ENCODE measurements at regions not wholly inside any gene's neighbourhood (a gene's known extent, or its start where the extent isn't known, plus 50 kb on each side); places are given as distances from the start of the nearest gene placed in this dataset.
"Not testable (repeated sequence)": the region's sequence is repeated elsewhere in the genome, so short reads cannot be mapped to it uniquely, and the experiment has no call there.

- TF ChIP-seq CTCF (conservative IDR thresholded peaks at IDR 0.05 in 1 of 2, IDR thresholded peaks at IDR 0.05 in 1 of 2; ENCODE audit: extremely low read depth in 1 of 2, insufficient read depth in 1 of 2, low read depth in 1 of 2, low read length in 2 of 2); EZH2 (IDR thresholded peaks at IDR 0.05; ENCODE audit: borderline replicate concordance, low read length): not testable (repeated sequence)
Observed at GRCh38 chr9:94387338-94388010, 59.0 kb upstream of the NUTM2F start.
